Gastrocnemius medialis (tissue), 4 donors: ENCODE measurements at regions not wholly inside any gene's neighbourhood (a gene's known extent, or its start where the extent isn't known, plus 50 kb on each side); places are given as distances from the start of the nearest gene placed in this dataset.
"Not testable (repeated sequence)": the region's sequence is repeated elsewhere in the genome, so short reads cannot be mapped to it uniquely, and the experiment has no call there.

ENCODE experiments used
- CTCF ChIP-seq, 5 experiments: fragments of 450-650 bp in 3 of 5; fragments of 200-600 bp in 2 of 5; sonication (generic) in 2 of 5; IDR thresholded peaks in 4 of 5; conservative IDR thresholded peaks in 1 of 5; 1 replicate in 4 of 5; 2 replicates in 1 of 5; pipeline ENCODE4 v1.5.1; 2016 to 2019; ENCODE audit warnings: antibody characterized with exemption in 5 of 5, mild to moderate bottlenecking in 3 of 5, moderate library complexity in 3 of 5
- POLR2A ChIP-seq, 2 donors: fragments of 450-650 bp; IDR thresholded peaks; one replicate each; pipeline ENCODE4 v1.6.1; 2017; ENCODE audit warnings: antibody characterized with exemption in 2 of 2, mild to moderate bottlenecking in 2 of 2, moderate library complexity in 2 of 2

GRCh38 chr16:33601029-33601428 lies 141.6 kb downstream of the TP53TG3F start:
- not testable (repeated sequence) for TF ChIP-seq CTCF (IDR thresholded peaks at IDR 0.05 in 4 of 5, conservative IDR thresholded peaks at IDR 0.05 in 1 of 5); POLR2A (IDR thresholded peaks at IDR 0.05)
